GM18868 (cell line): ENCODE measurements at regions not wholly inside any gene's neighbourhood (a gene's known extent, or its start where the extent isn't known, plus 50 kb on each side); places are given as distances from the start of the nearest gene placed in this dataset.

ENCODE experiments used
- ATAC-seq: cut with Tn5 transposase; IDR thresholded peaks from one replicate; pipeline ENCODE4 v1.9.1; 2021; ENCODE audit warnings: mild to moderate bottlenecking, moderate library complexity; ENCODE audit not compliant: unreplicated experiment

- ATAC-seq: no peak
These were observed 183.3 kb upstream of the ROPN1 start for GRCh38 chr3:124174910-124175874.

- ATAC-seq: no peak
These were observed 185.1 kb upstream of the ROPN1 start for GRCh38 chr3:124177071-124177470.

- ATAC-seq: no peak
These were observed 186.6 kb upstream of the ROPN1 start for GRCh38 chr3:124178531-124178930.

GRCh38 chr3:124200407-124200806, 208.5 kb upstream of the ROPN1 start:
- no peak for ATAC-seq

- ATAC-seq: no peak
These were observed 209.3 kb upstream of the ROPN1 start for GRCh38 chr3:124201226-124201625.

- ATAC-seq: no peak
These were observed 209.9 kb upstream of the ROPN1 start for GRCh38 chr3:124201786-124202185.

- ATAC-seq: no peak
These were observed 210.8 kb upstream of the ROPN1 start for GRCh38 chr3:124202754-124203153.

GRCh38 chr3:124203292-124203691, 211.4 kb upstream of the ROPN1 start:
- no peak for ATAC-seq

GRCh38 chr3:124206225-124207055, 214.5 kb upstream of the ROPN1 start:
- no peak for ATAC-seq

- no peak for ATAC-seq
These were observed 215.2 kb upstream of the ROPN1 start for GRCh38 chr3:124207077-124207476.

GRCh38 chr3:124207873-124208485, 216.1 kb upstream of the ROPN1 start:
- ATAC-seq: peak; percentile 93

GRCh38 chr3:124209426-124209825, 217.5 kb upstream of the ROPN1 start:
- ATAC-seq: no peak

GRCh38 chr3:124210899-124211298, 219.0 kb upstream of the ROPN1 start:
- no peak for ATAC-seq

GRCh38 chr3:124213641-124214040, 221.7 kb upstream of the ROPN1 start:
- no peak for ATAC-seq

GRCh38 chr3:124217542-124217941, 225.6 kb upstream of the ROPN1 start:
- no peak for ATAC-seq

- ATAC-seq: no peak
These were observed 229.5 kb upstream of the ROPN1 start for GRCh38 chr3:124221422-124221821.

GRCh38 chr3:124223853-124224252, 231.9 kb upstream of the ROPN1 start:
- ATAC-seq: no peak

GRCh38 chr3:124227150-124227630, 235.3 kb upstream of the ROPN1 start:
- ATAC-seq: no peak

GRCh38 chr3:124229420-124229819, 237.5 kb upstream of the ROPN1 start:
- no peak for ATAC-seq

- ATAC-seq: no peak
These were observed 237.9 kb upstream of the ROPN1 start for GRCh38 chr3:124229836-124230235.

- ATAC-seq: no peak
These were observed 238.5 kb upstream of the ROPN1 start for GRCh38 chr3:124230432-124230831.
